ENCODE measurements at regions not wholly inside any gene's neighbourhood (a gene's known extent, or its start where the extent isn't known, plus 50 kb on each side); places are given as distances from the start of the nearest gene placed in this dataset.
A peak's percentile ranks its signal among the peaks of the same experiment; 100 is the strongest.

- no peak for DNase-seq
Observed at GRCh38 chr12:25835385-25835784, 123.1 kb upstream of the RASSF8 start.

- DNase-seq = no peak
Observed at GRCh38 chr12:25838007-25838406, 120.5 kb upstream of the RASSF8 start.

- DNase-seq = no peak
Observed at GRCh38 chr12:25839470-25839869, 119.0 kb upstream of the RASSF8 start.

GRCh38 chr12:25840678-25841465 lies 117.6 kb upstream of the RASSF8 start:
- no peak for DNase-seq

- DNase-seq = no peak
Observed at GRCh38 chr12:25842254-25842653, 116.2 kb upstream of the RASSF8 start.

GRCh38 chr12:25843976-25844375 lies 114.5 kb upstream of the RASSF8 start:
- DNase-seq = no peak

- no peak for DNase-seq
Observed at GRCh38 chr12:25845415-25845814, 113.1 kb upstream of the RASSF8 start.

- no peak for DNase-seq
Observed at GRCh38 chr12:25852792-25853191, 105.7 kb upstream of the RASSF8 start.

GRCh38 chr12:25853316-25854095 lies 105.0 kb upstream of the RASSF8 start:
- DNase-seq = no peak

- no peak for DNase-seq
Observed at GRCh38 chr12:25854991-25855390, 103.5 kb upstream of the RASSF8 start.

- no peak for DNase-seq
Observed at GRCh38 chr12:25855716-25856115, 102.8 kb upstream of the RASSF8 start.

- DNase-seq = peak in 5 of 6 experiments; percentile 13 to 84 (median 70)
Observed at GRCh38 chr12:25859976-25860375, 98.5 kb upstream of the RASSF8 start.

- DNase-seq = no peak
Observed at GRCh38 chr12:25861226-25861625, 97.3 kb upstream of the RASSF8 start.

GRCh38 chr12:25864306-25865276 lies 93.9 kb upstream of the RASSF8 start:
- DNase-seq = no peak

GRCh38 chr12:25866586-25867378 lies 91.7 kb upstream of the RASSF8 start:
- no peak for DNase-seq

- no peak for DNase-seq
Observed at GRCh38 chr12:25868193-25868592, 90.3 kb upstream of the RASSF8 start.

GRCh38 chr12:25872137-25872536 lies 86.3 kb upstream of the RASSF8 start:
- DNase-seq = no peak

GRCh38 chr12:25875661-25876060 lies 82.8 kb upstream of the RASSF8 start:
- DNase-seq = no peak

GRCh38 chr12:25876383-25877045 lies 82.0 kb upstream of the RASSF8 start:
- no peak for DNase-seq

GRCh38 chr12:25877446-25877845 lies 81.0 kb upstream of the RASSF8 start:
- DNase-seq = no peak

GRCh38 chr12:25882266-25882665 lies 76.2 kb upstream of the RASSF8 start:
- no peak for DNase-seq
